Breast epithelium (tissue), 3 donors: ENCODE measurements at regions not wholly inside any gene's neighbourhood (a gene's known extent, or its start where the extent isn't known, plus 50 kb on each side); places are given as distances from the start of the nearest gene placed in this dataset.

Experiments used
- POLR2AphosphoS5 ChIP-seq, 3 donors: sonication (generic); formaldehyde crosslinking; IDR thresholded peaks; one replicate each; pipeline ENCODE4 v1.6.1; 2017; ENCODE audit warnings: antibody characterized with exemption in 3 of 3
- TF ChIP-seq, protein P1 (sequence below), 3 donors: fragments of 450-650 bp; IDR thresholded peaks; one replicate each; pipeline ENCODE4 v1.5.1; 2016 to 2017; ENCODE audit warnings: antibody characterized with exemption in 3 of 3, mild to moderate bottlenecking in 3 of 3, moderate library complexity in 3 of 3

GRCh38 chr5:115393239-115393638 is 96.8 kb upstream of the CCDC112 start:
- TF ChIP-seq, protein P1, sequence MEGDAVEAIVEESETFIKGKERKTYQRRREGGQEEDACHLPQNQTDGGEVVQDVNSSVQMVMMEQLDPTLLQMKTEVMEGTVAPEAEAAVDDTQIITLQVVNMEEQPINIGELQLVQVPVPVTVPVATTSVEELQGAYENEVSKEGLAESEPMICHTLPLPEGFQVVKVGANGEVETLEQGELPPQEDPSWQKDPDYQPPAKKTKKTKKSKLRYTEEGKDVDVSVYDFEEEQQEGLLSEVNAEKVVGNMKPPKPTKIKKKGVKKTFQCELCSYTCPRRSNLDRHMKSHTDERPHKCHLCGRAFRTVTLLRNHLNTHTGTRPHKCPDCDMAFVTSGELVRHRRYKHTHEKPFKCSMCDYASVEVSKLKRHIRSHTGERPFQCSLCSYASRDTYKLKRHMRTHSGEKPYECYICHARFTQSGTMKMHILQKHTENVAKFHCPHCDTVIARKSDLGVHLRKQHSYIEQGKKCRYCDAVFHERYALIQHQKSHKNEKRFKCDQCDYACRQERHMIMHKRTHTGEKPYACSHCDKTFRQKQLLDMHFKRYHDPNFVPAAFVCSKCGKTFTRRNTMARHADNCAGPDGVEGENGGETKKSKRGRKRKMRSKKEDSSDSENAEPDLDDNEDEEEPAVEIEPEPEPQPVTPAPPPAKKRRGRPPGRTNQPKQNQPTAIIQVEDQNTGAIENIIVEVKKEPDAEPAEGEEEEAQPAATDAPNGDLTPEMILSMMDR (IDR thresholded peaks at IDR 0.05), result no peak
- TF ChIP-seq POLR2AphosphoS5 (IDR thresholded peaks at IDR 0.05), result no peak
